Activated naive CD4-positive, alpha-beta T cell treated with anti-CD3 and anti-CD28 coated beads, Interleukin-2, amount 50 U/mL, for 24 hours (primary cell): ENCODE measurements at regions not wholly inside any gene's neighbourhood (a gene's known extent, or its start where the extent isn't known, plus 50 kb on each side); places are given as distances from the start of the nearest gene placed in this dataset.
A peak's percentile ranks its signal among the peaks of the same experiment; 100 is the strongest.
"Not testable (repeated sequence)": the region's sequence is repeated elsewhere in the genome, so short reads cannot be mapped to it uniquely, and the experiment has no call there.

Source experiments
- H3K27ac Mint-ChIP-seq: one replicate; pipeline ENCODE4 v1.8.0; 2021; ENCODE audit warnings: mild to moderate bottlenecking, mixed read lengths
- H3K27me3 Mint-ChIP-seq: one replicate; pipeline ENCODE4 v1.8.0; 2021; ENCODE audit warnings: mixed read lengths
- H3K36me3 Mint-ChIP-seq: one replicate; pipeline ENCODE4 v1.8.0; 2021; ENCODE audit warnings: mixed read lengths
- H3K4me1 Mint-ChIP-seq: one replicate; pipeline ENCODE4 v1.8.0; 2021; ENCODE audit warnings: mixed read lengths
- H3K4me3 Mint-ChIP-seq: one replicate; pipeline ENCODE4 v1.8.0; 2021; ENCODE audit warnings: mild to moderate bottlenecking, mixed read lengths
- H3K9me3 Mint-ChIP-seq: one replicate; pipeline ENCODE4 v1.8.0; 2021; ENCODE audit warnings: mixed read lengths

DNA sequence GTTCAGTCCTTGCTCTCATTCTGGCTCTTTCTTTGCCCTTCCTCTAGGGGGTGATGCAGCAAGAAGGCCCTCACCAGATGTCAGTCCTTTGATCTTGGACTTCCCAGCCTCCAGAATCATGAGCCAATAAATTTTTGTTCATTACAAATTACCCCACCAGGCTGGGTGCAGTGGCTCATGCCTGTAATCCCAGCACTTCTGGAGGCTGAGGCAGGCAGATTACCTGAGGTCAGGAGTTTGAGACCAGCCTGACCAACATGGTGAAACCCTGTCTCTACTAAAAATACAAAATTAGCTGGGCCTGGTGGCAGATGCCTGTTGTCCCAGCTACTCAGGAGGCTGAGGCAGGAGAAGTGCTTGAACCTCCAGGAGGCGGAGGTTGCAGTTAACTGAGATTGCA is 106.3 kb upstream of the TRPM1 start:
- H3K4me3 Mint-ChIP-seq, H3K9me3 Mint-ChIP-seq, H3K27me3 Mint-ChIP-seq, H3K36me3 Mint-ChIP-seq: not testable (repeated sequence)
- Mint-ChIP-seq H3K27ac (peak overlapping the region; percentile 27), H3K4me1 (peaks cover 34% of the 10 kb centered on the region)

GRCh38 chr15:31208817-31209216 is 107.3 kb upstream of the TRPM1 start:
- no peaks in the 10 kb centered on the region for H3K27me3 Mint-ChIP-seq
- peaks cover 27% of the 10 kb centered on the region for H3K4me1 Mint-ChIP-seq
- no peaks in the 10 kb centered on the region for H3K36me3 Mint-ChIP-seq
- H3K4me3 Mint-ChIP-seq, result no peak overlapping the region
- no peak overlapping the region for H3K27ac Mint-ChIP-seq
- no peaks in the 10 kb centered on the region for H3K9me3 Mint-ChIP-seq

DNA sequence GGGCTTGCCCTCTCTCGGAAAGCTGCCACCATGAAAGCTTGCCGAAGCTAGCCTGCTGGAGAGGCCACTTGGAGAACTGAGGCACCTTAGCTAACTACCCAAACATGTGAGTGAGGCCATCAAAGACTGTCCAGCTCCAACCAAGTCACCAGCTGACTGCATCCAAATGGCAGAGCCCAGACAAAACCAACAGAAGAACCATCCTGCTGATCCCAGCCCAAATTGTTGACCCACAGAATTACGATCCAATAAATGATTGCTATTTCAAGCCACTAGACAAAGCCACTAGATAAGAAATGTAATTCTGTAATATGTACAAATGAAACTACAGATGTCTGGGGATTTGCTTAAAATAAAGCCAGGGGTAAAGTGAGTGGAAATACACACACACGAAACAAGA is 109.8 kb upstream of the TRPM1 start:
- no peaks in the 10 kb centered on the region for H3K27me3 Mint-ChIP-seq
- H3K9me3 Mint-ChIP-seq, result no peaks in the 10 kb centered on the region
- H3K4me1 Mint-ChIP-seq, result peaks cover 31% of the 10 kb centered on the region
- no peak overlapping the region for H3K27ac Mint-ChIP-seq
- H3K4me3 Mint-ChIP-seq, result no peak overlapping the region
- H3K36me3 Mint-ChIP-seq, result no peaks in the 10 kb centered on the region

DNA sequence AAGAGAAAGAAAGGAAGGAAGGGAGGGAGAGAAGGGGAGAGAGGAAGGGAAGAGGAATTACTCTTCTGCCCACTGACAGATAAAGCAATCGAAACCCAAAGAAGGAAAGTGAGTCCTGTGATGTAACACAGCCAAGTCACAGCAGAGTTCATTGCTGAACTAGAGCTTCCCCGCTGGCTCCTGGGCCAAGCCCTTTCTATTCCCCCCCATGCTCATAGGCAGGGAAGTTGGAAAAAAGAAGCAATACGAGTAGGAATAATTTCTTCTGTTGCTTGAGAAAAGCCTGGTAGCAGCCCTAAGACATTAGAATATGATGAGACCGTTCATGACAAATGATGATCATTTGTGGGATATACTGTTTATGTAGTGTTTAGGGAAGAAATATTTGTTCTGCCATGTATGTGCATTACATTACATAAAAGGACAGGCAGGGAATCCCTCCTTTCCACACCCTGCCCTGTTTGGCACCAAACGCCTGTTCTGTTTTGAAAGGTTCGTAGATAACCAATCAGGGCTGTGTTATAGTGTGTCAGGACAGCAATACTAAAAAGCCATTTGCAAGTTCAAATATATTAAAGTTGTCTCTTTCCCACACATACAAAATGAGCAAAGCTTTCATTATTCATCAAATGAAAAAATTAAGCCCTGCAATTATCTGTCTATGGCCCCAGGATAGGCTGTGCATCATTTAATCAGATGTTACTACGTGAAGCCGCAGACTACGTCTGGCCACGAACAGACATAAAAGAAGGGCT is 111.0 kb upstream of the TRPM1 start:
- H3K9me3 Mint-ChIP-seq, result no peaks in the 10 kb centered on the region
- H3K27ac Mint-ChIP-seq, result no peak overlapping the region
- H3K36me3 Mint-ChIP-seq, result no peaks in the 10 kb centered on the region
- H3K4me3 Mint-ChIP-seq, result no peak overlapping the region
- peaks cover 25% of the 10 kb centered on the region for H3K4me1 Mint-ChIP-seq
- no peaks in the 10 kb centered on the region for H3K27me3 Mint-ChIP-seq

DNA sequence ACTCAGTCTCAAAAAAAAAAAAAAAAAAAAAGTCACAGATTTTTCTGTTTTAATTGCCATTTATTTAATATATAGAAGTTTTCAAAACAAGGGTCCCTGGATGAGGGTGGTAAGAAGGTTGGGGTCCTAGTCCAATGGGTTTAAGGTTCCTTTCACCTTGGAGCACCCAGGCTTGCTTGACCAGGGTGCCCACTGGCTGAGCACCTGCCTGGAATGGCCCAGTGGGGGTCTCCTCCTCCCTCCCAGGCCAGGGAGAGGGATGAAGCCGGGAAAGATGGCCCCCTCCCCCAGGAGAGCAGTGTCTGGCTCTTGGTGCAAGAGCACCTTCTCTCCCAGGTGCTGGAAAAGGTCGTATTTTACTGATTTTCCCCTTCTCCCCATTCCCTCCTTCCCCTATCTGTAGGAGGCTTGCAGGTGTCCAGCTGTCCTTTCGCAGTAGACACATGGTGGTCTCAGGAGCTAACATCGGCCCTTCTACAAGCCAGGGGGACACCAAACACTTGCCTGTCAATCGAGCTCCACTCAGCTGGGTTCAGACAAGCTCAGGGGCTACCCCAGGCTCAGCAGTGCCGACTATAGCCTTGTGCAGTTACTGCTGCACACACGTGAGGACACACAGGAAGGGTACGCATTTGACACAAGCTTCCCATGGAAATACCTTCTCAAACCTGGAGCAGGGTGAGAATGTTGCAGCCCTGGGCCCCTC is 112.3 kb upstream of the KLF13 start:
- peak overlapping the region; percentile 17 for H3K27ac Mint-ChIP-seq

GRCh38 chr15:31214864-31215489 is 111.7 kb upstream of the KLF13 start:
- H3K27me3 Mint-ChIP-seq, result no peaks in the 10 kb centered on the region
- H3K36me3 Mint-ChIP-seq, result no peaks in the 10 kb centered on the region
- H3K27ac Mint-ChIP-seq, result peak overlapping the region; percentile 17
- peak overlapping the region; percentile 65 for H3K4me3 Mint-ChIP-seq
- H3K9me3 Mint-ChIP-seq, result no peaks in the 10 kb centered on the region
- H3K4me1 Mint-ChIP-seq, result peaks cover 21% of the 10 kb centered on the region

More for the DNA sequence above, 112.3 kb upstream of the KLF13 start:
- Mint-ChIP-seq H3K36me3 (no peaks in the 10 kb centered on the region), H3K9me3 (no peaks in the 10 kb centered on the region), H3K4me3 (peak overlapping the region; percentile 65), H3K4me1 (peaks cover 22% of the 10 kb centered on the region), H3K27me3 (no peaks in the 10 kb centered on the region)

DNA sequence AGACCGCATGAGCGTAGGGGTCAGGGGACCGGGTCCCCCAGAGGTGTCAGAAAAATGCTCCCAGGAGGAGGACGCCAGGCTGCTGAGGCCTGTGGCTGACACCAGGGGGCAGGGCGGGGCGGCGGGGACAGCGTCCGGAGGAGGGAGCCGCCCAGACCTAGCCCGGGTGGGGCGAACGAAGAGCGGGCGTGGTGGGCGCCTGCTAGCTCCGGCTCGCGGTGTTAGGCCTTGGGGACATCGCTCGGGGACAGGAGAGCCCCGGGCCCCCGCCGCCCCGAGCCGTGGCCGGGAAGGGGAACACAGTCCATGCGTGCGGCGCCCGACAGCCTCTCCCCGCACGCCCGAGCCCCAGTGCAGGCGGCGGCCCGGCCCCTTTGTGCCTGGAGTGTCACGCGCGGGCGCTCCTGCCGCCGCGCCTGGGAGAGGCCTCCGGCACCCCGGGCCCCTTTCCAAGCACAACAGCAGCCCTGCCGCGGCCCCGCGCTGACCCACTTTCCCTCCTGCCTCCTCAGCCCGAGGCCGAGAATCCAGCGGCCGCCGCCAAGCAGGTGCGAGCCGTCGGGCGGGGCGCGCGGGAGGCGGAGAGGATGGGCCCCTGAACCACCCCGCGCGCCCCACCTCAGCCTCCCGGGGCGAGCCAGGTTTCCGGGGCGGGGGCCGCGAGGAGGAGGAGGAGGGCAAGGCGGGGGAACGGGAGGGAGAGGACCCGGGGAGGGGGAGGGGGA is 111.0 kb upstream of the KLF13 start:
- no peak overlapping the region for H3K27ac Mint-ChIP-seq
- no peaks in the 10 kb centered on the region for H3K27me3 Mint-ChIP-seq
- no peaks in the 10 kb centered on the region for H3K9me3 Mint-ChIP-seq
- H3K4me1 Mint-ChIP-seq, result peaks cover 26% of the 10 kb centered on the region
- peak overlapping the region; percentile 52 for H3K4me3 Mint-ChIP-seq
- no peaks in the 10 kb centered on the region for H3K36me3 Mint-ChIP-seq

GRCh38 chr15:31216215-31216911 is 110.3 kb upstream of the KLF13 start:
- peak overlapping the region; percentile 61 for H3K4me3 Mint-ChIP-seq
- no peaks in the 10 kb centered on the region for H3K9me3 Mint-ChIP-seq
- H3K27ac Mint-ChIP-seq, result peak overlapping the region; percentile 72
- no peaks in the 10 kb centered on the region for H3K27me3 Mint-ChIP-seq
- H3K4me1 Mint-ChIP-seq, result peaks cover 28% of the 10 kb centered on the region
- no peaks in the 10 kb centered on the region for H3K36me3 Mint-ChIP-seq

- Mint-ChIP-seq H3K4me1 (peaks cover 28% of the 10 kb centered on the region), H3K27me3 (no peaks in the 10 kb centered on the region), H3K4me3 (peak overlapping the region; percentile 61), H3K27ac (no peak overlapping the region), H3K9me3 (no peaks in the 10 kb centered on the region), H3K36me3 (no peaks in the 10 kb centered on the region)
Measured at GRCh38 chr15:31217067-31217466, 109.6 kb upstream of the KLF13 start.

DNA sequence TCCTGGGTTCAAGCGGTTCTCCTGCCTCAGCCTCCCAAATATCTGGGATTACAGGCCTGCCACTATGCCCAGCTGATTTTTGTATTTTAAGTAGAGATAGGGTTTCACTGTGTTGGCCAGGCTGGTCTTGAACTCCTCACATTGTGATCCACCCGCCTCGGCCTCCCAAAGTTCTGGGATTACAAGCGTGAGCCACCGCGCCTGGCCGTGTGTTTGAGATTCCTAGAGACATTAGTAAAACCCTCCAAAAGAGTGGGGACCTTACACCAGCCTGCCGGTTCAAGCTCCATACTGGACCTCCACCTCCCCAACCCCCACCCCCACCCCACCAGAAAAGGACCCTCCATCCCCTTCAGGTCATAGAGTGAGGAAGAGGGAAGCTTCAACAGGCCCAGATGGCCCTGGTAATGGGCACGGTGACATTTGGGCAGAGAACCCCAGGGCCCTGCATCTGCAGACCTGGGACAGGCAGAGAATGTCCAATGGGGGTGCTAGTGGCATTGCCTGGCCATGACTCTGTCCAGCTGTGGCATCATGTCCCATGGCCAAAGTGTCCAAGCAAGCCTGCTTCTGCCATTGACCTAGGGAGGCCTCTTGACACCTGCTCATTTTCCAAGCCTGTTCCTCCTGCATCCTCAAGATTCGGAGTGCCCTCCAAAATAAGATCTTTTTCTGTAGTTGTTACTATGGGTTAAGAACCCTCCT is 108.9 kb upstream of the KLF13 start:
- Mint-ChIP-seq H3K27me3 (no peaks in the 10 kb centered on the region), H3K27ac (no peak overlapping the region), H3K4me3 (peak overlapping the region; percentile 36), H3K9me3 (no peaks in the 10 kb centered on the region), H3K36me3 (no peaks in the 10 kb centered on the region), H3K4me1 (peaks cover 35% of the 10 kb centered on the region)

DNA sequence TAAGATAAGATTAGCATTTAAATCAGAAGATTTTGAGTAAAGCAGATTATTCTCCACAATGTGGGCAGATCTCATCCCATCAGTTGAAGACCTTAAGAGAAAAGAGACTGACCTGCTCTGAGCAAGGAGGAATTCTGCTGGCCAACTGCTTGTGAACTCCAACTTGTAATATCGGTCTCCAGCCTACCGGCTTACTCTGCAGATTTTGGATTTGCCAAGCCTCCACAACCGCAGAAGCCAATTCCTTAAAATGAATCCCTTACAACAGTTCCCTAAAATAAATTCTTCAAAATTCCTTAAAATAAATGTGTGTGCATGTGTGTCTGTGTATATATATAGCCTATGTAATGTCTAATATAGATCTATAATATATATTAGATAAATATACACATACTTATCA is 107.4 kb upstream of the KLF13 start:
- Mint-ChIP-seq H3K36me3 (no peaks in the 10 kb centered on the region), H3K9me3 (no peaks in the 10 kb centered on the region), H3K27me3 (no peaks in the 10 kb centered on the region), H3K27ac (no peak overlapping the region), H3K4me3 (no peak overlapping the region), H3K4me1 (peaks cover 49% of the 10 kb centered on the region)

GRCh38 chr15:31221936-31222515 is 104.6 kb upstream of the KLF13 start:
- H3K4me1 Mint-ChIP-seq, result peaks cover 42% of the 10 kb centered on the region
- H3K36me3 Mint-ChIP-seq, result no peaks in the 10 kb centered on the region
- H3K4me3 Mint-ChIP-seq, result no peak overlapping the region
- H3K27ac Mint-ChIP-seq, result no peak overlapping the region
- no peaks in the 10 kb centered on the region for H3K9me3 Mint-ChIP-seq
- H3K27me3 Mint-ChIP-seq, result no peaks in the 10 kb centered on the region

GRCh38 chr15:31222773-31223341 is 103.8 kb upstream of the KLF13 start:
- peaks cover 41% of the 10 kb centered on the region for H3K4me1 Mint-ChIP-seq
- no peaks in the 10 kb centered on the region for H3K9me3 Mint-ChIP-seq
- H3K36me3 Mint-ChIP-seq, result no peaks in the 10 kb centered on the region
- peak overlapping the region; percentile 23 for H3K4me3 Mint-ChIP-seq
- H3K27me3 Mint-ChIP-seq, result no peaks in the 10 kb centered on the region
- H3K27ac Mint-ChIP-seq, result no peak overlapping the region
